ENCODE measurements at regions not wholly inside any gene's neighbourhood (a gene's known extent, or its start where the extent isn't known, plus 50 kb on each side); places are given as distances from the start of the nearest gene placed in this dataset.
A peak's percentile ranks its signal among the peaks of the same experiment; 100 is the strongest.

GRCh38 chr5:106894964-106895363, 775.8 kb downstream of the EFNA5 start:
- Histone ChIP-seq H3K4me3 (no peak overlapping the region), H3K9me3 (no peaks in the 10 kb centered on the region), H3K27ac (no peak overlapping the region), H3K4me1 (no peaks in the 10 kb centered on the region), H3K27me3 (no peaks in the 10 kb centered on the region), H3K36me3 (no peaks in the 10 kb centered on the region)
- no peak for DNase-seq
- 44 to 81% (median 62%) methylated on average over 2 of the region's 2 CpGs for WGBS, 5 donors
- no peak for TF ChIP-seq CTCF (IDR thresholded peaks at IDR 0.05)
- no peak for TF ChIP-seq POLR2A (IDR thresholded peaks at IDR 0.05)
- TF ChIP-seq POLR2AphosphoS5 (IDR thresholded peaks at IDR 0.05): no peak
- no peak for TF ChIP-seq EP300 (IDR thresholded peaks at IDR 0.05)
- intact Hi-C loops (cut with DNase I; ENCODE audit: low total_unique reads): no loop called here

- DNase-seq: no peak
- Histone ChIP-seq H3K27me3 (no peaks in the 10 kb centered on the region), H3K27ac (no peak overlapping the region), H3K4me1 (no peaks in the 10 kb centered on the region), H3K4me3 (no peak overlapping the region), H3K36me3 (no peaks in the 10 kb centered on the region), H3K9me3 (no peaks in the 10 kb centered on the region)
- intact Hi-C loops (cut with DNase I; ENCODE audit: low total_unique reads): no loop called here
- TF ChIP-seq POLR2A (IDR thresholded peaks at IDR 0.05): no peak
Observed at GRCh38 chr5:106882035-106882434, 788.7 kb downstream of the EFNA5 start.

- Histone ChIP-seq H3K4me1 (no peaks in the 10 kb centered on the region), H3K27ac (no peak overlapping the region), H3K9me3 (peaks cover 0 to 5% (median 0%) of the 10 kb centered on the region in 4 donors), H3K36me3 (no peaks in the 10 kb centered on the region), H3K27me3 (no peaks in the 10 kb centered on the region), H3K4me3 (no peak overlapping the region)
- 70 to 92% (median 88%) methylated on average over 2 of the region's 2 CpGs for WGBS, 5 donors
- no peak for DNase-seq
- TF ChIP-seq POLR2A (IDR thresholded peaks at IDR 0.05) (no peak), CTCF (IDR thresholded peaks at IDR 0.05) (no peak), POLR2AphosphoS5 (IDR thresholded peaks at IDR 0.05) (no peak), EP300 (IDR thresholded peaks at IDR 0.05) (no peak)
- intact Hi-C loops (cut with DNase I; ENCODE audit: low total_unique reads): no loop called here
Observed at GRCh38 chr5:106880656-106881055, 790.1 kb downstream of the EFNA5 start.

GRCh38 chr5:106877881-106878280, 792.9 kb downstream of the EFNA5 start:
- intact Hi-C loops (cut with DNase I; ENCODE audit: low total_unique reads): no loop called here
- Histone ChIP-seq H3K27ac (no peak overlapping the region), H3K9me3 (peaks cover 0 to 5% (median 0%) of the 10 kb centered on the region in 4 donors), H3K4me1 (no peaks in the 10 kb centered on the region), H3K36me3 (no peaks in the 10 kb centered on the region), H3K4me3 (no peak overlapping the region), H3K27me3 (no peaks in the 10 kb centered on the region)
- 65 to 77% (median 74%) methylated on average over 3 of the region's 3 CpGs for WGBS, 5 donors
- DNase-seq: peak in 1 of 2 donors; percentile 22
- TF ChIP-seq POLR2AphosphoS5 (IDR thresholded peaks at IDR 0.05): no peak
- no peak for TF ChIP-seq POLR2A (IDR thresholded peaks at IDR 0.05)
- TF ChIP-seq EP300 (IDR thresholded peaks at IDR 0.05): no peak
- TF ChIP-seq CTCF (IDR thresholded peaks at IDR 0.05): no peak

- TF ChIP-seq POLR2AphosphoS5 (IDR thresholded peaks at IDR 0.05) (no peak), EP300 (IDR thresholded peaks at IDR 0.05) (no peak), POLR2A (IDR thresholded peaks at IDR 0.05) (no peak), CTCF (IDR thresholded peaks at IDR 0.05) (no peak)
- Histone ChIP-seq H3K36me3 (no peaks in the 10 kb centered on the region), H3K9me3 (peaks cover 0 to 5% (median 0%) of the 10 kb centered on the region in 4 donors), H3K4me3 (no peak overlapping the region), H3K27me3 (no peaks in the 10 kb centered on the region), H3K27ac (no peak overlapping the region), H3K4me1 (no peaks in the 10 kb centered on the region)
- intact Hi-C loops (cut with DNase I; ENCODE audit: low total_unique reads): no loop called here
- DNase-seq: no peak
- WGBS, 5 donors: 91 to 94% (median 94%) methylated on average over 6 to 7 of the region's 7 CpGs
Observed at GRCh38 chr5:106876665-106877194, 794.0 kb downstream of the EFNA5 start.

Data from stomach (tissue), 8 donors.